ENCODE measurements at regions not wholly inside any gene's neighbourhood (a gene's known extent, or its start where the extent isn't known, plus 50 kb on each side); places are given as distances from the start of the nearest gene placed in this dataset.

DNA sequence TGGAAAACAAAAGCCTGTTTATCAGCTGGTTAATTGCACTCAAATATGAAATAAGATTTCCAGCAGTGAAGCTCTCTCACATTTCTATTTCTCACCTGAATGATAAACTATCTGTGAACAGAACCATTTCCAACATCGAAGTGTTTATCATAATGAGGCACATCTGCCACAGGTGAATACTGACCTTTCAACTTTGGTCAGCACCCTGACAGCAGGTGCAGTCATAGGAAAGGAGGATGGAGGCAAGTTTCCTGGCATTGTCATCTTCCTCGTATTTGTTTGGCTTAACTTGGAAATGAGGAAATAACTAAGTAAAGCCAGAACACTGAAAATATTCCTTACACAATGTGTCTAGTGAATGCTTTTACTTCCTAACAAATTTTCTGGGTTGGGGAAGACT, 716.4 kb downstream of the NR2F1-AS1 start:
- DNase-seq (ENCODE audit: low read depth in 1 of 2, low spot score in 1 of 2): no peak
- TF ChIP-seq POLR2AphosphoS5 (IDR thresholded peaks at IDR 0.05; ENCODE audit: low read depth): no peak
- Histone ChIP-seq H3K4me3 (replicated peaks; ENCODE audit: insufficient read depth, low read length) (no peak overlapping the region), H3K27ac (replicated peaks) (no peak overlapping the region), H3K27me3 (ENCODE audit: insufficient read depth, poor library complexity, severe bottlenecking) (no peaks in the 10 kb centered on the region)

DNA sequence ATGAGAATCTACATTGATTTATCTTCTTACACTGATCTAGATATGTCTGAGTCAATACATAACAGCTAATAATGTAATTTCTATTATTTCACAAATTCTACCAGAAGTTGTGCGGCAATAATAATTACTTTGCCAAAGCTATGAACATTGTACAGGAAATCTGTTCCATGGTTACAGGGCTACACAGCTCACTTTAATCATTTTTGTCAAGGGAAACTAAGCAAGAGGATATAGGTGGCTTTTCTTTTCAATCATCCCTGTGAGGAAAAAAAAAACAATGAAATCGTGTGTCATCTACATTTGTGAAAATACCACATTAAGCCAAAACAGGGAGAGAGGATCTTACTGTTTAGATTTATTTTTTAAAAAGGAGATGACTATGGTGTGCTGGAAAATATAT, 717.4 kb downstream of the NR2F1-AS1 start:
- TF ChIP-seq GABPA (IDR thresholded peaks at IDR 0.05; ENCODE audit: low read depth) (no peak), SPI1 (IDR thresholded peaks at IDR 0.05; ENCODE audit: borderline replicate concordance, low read depth) (no peak)
- TF ChIP-seq, protein P1, sequence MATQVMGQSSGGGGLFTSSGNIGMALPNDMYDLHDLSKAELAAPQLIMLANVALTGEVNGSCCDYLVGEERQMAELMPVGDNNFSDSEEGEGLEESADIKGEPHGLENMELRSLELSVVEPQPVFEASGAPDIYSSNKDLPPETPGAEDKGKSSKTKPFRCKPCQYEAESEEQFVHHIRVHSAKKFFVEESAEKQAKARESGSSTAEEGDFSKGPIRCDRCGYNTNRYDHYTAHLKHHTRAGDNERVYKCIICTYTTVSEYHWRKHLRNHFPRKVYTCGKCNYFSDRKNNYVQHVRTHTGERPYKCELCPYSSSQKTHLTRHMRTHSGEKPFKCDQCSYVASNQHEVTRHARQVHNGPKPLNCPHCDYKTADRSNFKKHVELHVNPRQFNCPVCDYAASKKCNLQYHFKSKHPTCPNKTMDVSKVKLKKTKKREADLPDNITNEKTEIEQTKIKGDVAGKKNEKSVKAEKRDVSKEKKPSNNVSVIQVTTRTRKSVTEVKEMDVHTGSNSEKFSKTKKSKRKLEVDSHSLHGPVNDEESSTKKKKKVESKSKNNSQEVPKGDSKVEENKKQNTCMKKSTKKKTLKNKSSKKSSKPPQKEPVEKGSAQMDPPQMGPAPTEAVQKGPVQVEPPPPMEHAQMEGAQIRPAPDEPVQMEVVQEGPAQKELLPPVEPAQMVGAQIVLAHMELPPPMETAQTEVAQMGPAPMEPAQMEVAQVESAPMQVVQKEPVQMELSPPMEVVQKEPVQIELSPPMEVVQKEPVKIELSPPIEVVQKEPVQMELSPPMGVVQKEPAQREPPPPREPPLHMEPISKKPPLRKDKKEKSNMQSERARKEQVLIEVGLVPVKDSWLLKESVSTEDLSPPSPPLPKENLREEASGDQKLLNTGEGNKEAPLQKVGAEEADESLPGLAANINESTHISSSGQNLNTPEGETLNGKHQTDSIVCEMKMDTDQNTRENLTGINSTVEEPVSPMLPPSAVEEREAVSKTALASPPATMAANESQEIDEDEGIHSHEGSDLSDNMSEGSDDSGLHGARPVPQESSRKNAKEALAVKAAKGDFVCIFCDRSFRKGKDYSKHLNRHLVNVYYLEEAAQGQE (IDR thresholded peaks at IDR 0.05; ENCODE audit: insufficient replicate concordance, low read depth): no peak
- TF ChIP-seq, protein P2, sequence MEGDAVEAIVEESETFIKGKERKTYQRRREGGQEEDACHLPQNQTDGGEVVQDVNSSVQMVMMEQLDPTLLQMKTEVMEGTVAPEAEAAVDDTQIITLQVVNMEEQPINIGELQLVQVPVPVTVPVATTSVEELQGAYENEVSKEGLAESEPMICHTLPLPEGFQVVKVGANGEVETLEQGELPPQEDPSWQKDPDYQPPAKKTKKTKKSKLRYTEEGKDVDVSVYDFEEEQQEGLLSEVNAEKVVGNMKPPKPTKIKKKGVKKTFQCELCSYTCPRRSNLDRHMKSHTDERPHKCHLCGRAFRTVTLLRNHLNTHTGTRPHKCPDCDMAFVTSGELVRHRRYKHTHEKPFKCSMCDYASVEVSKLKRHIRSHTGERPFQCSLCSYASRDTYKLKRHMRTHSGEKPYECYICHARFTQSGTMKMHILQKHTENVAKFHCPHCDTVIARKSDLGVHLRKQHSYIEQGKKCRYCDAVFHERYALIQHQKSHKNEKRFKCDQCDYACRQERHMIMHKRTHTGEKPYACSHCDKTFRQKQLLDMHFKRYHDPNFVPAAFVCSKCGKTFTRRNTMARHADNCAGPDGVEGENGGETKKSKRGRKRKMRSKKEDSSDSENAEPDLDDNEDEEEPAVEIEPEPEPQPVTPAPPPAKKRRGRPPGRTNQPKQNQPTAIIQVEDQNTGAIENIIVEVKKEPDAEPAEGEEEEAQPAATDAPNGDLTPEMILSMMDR (IDR thresholded peaks at IDR 0.05; ENCODE audit: insufficient read depth, low read length): no peak

DNA sequence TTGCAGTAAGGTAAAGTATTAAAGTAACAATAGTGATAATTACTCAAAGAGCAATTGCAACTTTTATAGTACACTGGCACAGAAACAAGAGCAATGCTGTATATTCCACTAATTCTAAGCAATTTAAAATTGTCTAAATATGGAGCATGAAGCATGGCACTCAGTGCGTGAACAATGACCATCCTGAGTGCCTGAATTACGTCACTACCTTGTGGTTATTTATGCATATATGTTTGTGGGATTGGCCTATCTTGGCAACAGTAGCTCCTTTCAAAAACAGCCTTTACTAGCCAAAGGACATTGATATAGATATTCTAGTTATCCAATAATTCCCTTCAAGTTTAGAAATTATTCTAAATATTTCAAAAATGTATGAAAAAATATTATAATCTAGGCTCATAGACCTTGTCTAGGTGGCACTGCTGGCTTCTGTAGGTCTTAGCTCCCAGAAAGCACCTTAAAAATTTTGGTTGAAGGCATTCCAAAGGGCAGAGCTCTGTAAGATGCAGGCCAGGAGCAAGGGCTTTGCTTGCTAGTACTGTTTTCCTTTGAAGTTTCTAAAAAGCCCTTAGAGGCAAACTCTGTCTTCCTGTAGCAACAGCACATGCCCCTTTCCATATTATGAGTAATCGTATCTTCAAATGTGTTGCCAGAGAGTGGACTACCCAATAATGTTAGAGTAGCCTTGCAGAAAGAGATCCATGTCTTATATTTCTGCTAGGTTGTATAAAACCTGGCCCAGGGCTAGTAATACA, 719.3 kb downstream of the NR2F1-AS1 start:
- Histone ChIP-seq H3K4me3 (replicated peaks; ENCODE audit: insufficient read depth, low read length) (no peak overlapping the region), H3K27me3 (ENCODE audit: insufficient read depth, poor library complexity, severe bottlenecking) (no peaks in the 10 kb centered on the region), H3K27ac (replicated peaks) (no peak overlapping the region)
- no peak for DNase-seq (ENCODE audit: low read depth in 1 of 2, low spot score in 1 of 2)
- TF ChIP-seq SPI1 (IDR thresholded peaks at IDR 0.05; ENCODE audit: borderline replicate concordance, low read depth) (no peak), POLR2AphosphoS5 (IDR thresholded peaks at IDR 0.05; ENCODE audit: low read depth) (no peak), GABPA (IDR thresholded peaks at IDR 0.05; ENCODE audit: low read depth) (no peak)
- TF ChIP-seq, protein P1 (IDR thresholded peaks at IDR 0.05; ENCODE audit: insufficient replicate concordance, low read depth): no peak
- TF ChIP-seq, protein P2 (IDR thresholded peaks at IDR 0.05; ENCODE audit: insufficient read depth, low read length): no peak

More for the DNA sequence above, 717.4 kb downstream of the NR2F1-AS1 start:
- Histone ChIP-seq H3K4me3 (replicated peaks; ENCODE audit: insufficient read depth, low read length) (no peak overlapping the region), H3K27me3 (ENCODE audit: insufficient read depth, poor library complexity, severe bottlenecking) (no peaks in the 10 kb centered on the region), H3K27ac (replicated peaks) (no peak overlapping the region)
- DNase-seq (ENCODE audit: low read depth in 1 of 2, low spot score in 1 of 2): no peak

DNA sequence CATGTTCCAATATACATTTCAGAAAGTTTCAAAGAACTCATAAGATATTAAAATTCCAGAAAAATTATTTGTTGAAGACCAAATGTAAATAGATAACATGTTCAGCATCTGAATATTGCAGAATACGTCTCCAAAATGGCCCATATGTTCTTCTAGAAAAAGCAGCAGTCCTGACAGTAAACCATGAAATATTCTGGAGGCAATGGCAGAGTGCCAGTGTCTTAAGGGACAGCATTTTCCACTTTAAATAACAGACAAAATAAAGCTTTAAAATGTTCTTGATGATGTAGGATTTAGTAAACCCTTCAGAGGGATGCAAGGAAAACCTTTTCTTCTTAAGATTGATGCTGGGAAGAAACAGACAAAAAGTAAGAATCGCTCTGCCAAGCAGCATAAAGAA, 721.0 kb downstream of the NR2F1-AS1 start:
- TF ChIP-seq GABPA (IDR thresholded peaks at IDR 0.05; ENCODE audit: low read depth) (no peak), POLR2AphosphoS5 (IDR thresholded peaks at IDR 0.05; ENCODE audit: low read depth) (no peak), SPI1 (IDR thresholded peaks at IDR 0.05; ENCODE audit: borderline replicate concordance, low read depth) (no peak)
- TF ChIP-seq, protein P2 (IDR thresholded peaks at IDR 0.05; ENCODE audit: insufficient read depth, low read length): no peak
- TF ChIP-seq, protein P1 (IDR thresholded peaks at IDR 0.05; ENCODE audit: insufficient replicate concordance, low read depth): no peak

More for the DNA sequence above, 721.0 kb downstream of the NR2F1-AS1 start:
- Histone ChIP-seq H3K4me3 (replicated peaks; ENCODE audit: insufficient read depth, low read length) (no peak overlapping the region), H3K27me3 (ENCODE audit: insufficient read depth, poor library complexity, severe bottlenecking) (no peaks in the 10 kb centered on the region), H3K27ac (replicated peaks) (no peak overlapping the region)
- no peak for DNase-seq (ENCODE audit: low read depth in 1 of 2, low spot score in 1 of 2)

All from HL-60 (cell line).